Retina (tissue), 1 donor: ENCODE measurements at regions not wholly inside any gene's neighbourhood (a gene's known extent, or its start where the extent isn't known, plus 50 kb on each side); places are given as distances from the start of the nearest gene placed in this dataset.

Experiments used
- DNase-seq: peaks from one replicate; pipeline ENCODE4 v3.0.0-alpha.2; 2016

GRCh38 chr10:4775808-4776207 lies 50.2 kb upstream of the AKR1E2 start:
- no peak for DNase-seq

GRCh38 chr10:4772202-4772570 lies 53.8 kb upstream of the AKR1E2 start:
- DNase-seq = no peak

- DNase-seq = no peak
These were observed 54.3 kb upstream of the AKR1E2 start for GRCh38 chr10:4771554-4772201.

GRCh38 chr10:4770801-4771553 lies 55.0 kb upstream of the AKR1E2 start:
- DNase-seq = no peak

GRCh38 chr10:4768416-4768815 lies 57.6 kb upstream of the AKR1E2 start:
- DNase-seq = no peak

GRCh38 chr10:4767033-4767814 lies 58.8 kb upstream of the AKR1E2 start:
- DNase-seq = no peak

GRCh38 chr10:4766454-4766853 lies 59.6 kb upstream of the AKR1E2 start:
- no peak for DNase-seq

- DNase-seq = no peak
These were observed 60.6 kb upstream of the AKR1E2 start for GRCh38 chr10:4765428-4765827.

GRCh38 chr10:4763960-4764428 lies 62.0 kb upstream of the AKR1E2 start:
- no peak for DNase-seq

GRCh38 chr10:4763513-4763912 lies 62.5 kb upstream of the AKR1E2 start:
- no peak for DNase-seq

GRCh38 chr10:4758256-4758655 lies 67.8 kb upstream of the AKR1E2 start:
- DNase-seq = no peak

- no peak for DNase-seq
These were observed 70.6 kb upstream of the AKR1E2 start for GRCh38 chr10:4755286-4755989.

GRCh38 chr10:4754143-4754542 lies 71.9 kb upstream of the AKR1E2 start:
- no peak for DNase-seq

- no peak for DNase-seq
These were observed 74.8 kb upstream of the AKR1E2 start for GRCh38 chr10:4751211-4751610.

GRCh38 chr10:4749271-4749574 lies 76.8 kb upstream of the AKR1E2 start:
- DNase-seq = no peak

GRCh38 chr10:4748491-4749270 lies 77.3 kb upstream of the AKR1E2 start:
- no peak for DNase-seq

- DNase-seq = no peak
These were observed 83.8 kb upstream of the AKR1E2 start for GRCh38 chr10:4742217-4742616.

- DNase-seq = no peak
These were observed 85.5 kb upstream of the AKR1E2 start for GRCh38 chr10:4740471-4740870.

- no peak for DNase-seq
These were observed 89.4 kb upstream of the AKR1E2 start for GRCh38 chr10:4736608-4737007.

- DNase-seq = no peak
These were observed 89.8 kb upstream of the AKR1E2 start for GRCh38 chr10:4736183-4736582.

- DNase-seq = no peak
These were observed 92.2 kb upstream of the AKR1E2 start for GRCh38 chr10:4733843-4734224.

- no peak for DNase-seq
These were observed 92.7 kb upstream of the AKR1E2 start for GRCh38 chr10:4733150-4733842.
